Activated CD8-positive, alpha-beta memory T cell treated with anti-CD3 and anti-CD28 coated beads, Interleukin-2, amount 50 U/mL, for 4 hours (primary cell): ENCODE measurements at regions not wholly inside any gene's neighbourhood (a gene's known extent, or its start where the extent isn't known, plus 50 kb on each side); places are given as distances from the start of the nearest gene placed in this dataset.

Experiments used
- DNase-seq: peaks from one replicate; pipeline ENCODE4 v3.0.0-alpha.2; 2020

GRCh38 chr1:99587008-99587407 lies 58.9 kb upstream of the PALMD start:
- DNase-seq, result no peak

GRCh38 chr1:99589186-99589636 lies 56.7 kb upstream of the PALMD start:
- DNase-seq, result no peak

- no peak for DNase-seq
These were observed 55.2 kb upstream of the PALMD start for GRCh38 chr1:99590578-99591209.

- DNase-seq, result no peak
These were observed 54.0 kb upstream of the PALMD start for GRCh38 chr1:99591886-99592285.

GRCh38 chr1:99594205-99594604 lies 51.7 kb upstream of the PALMD start:
- DNase-seq, result no peak

GRCh38 chr1:99595041-99595440 lies 50.9 kb upstream of the PALMD start:
- no peak for DNase-seq

GRCh38 chr1:99595441-99595840 lies 50.5 kb upstream of the PALMD start:
- DNase-seq, result no peak
